K562 (cell line): ENCODE measurements at regions not wholly inside any gene's neighbourhood (a gene's known extent, or its start where the extent isn't known, plus 50 kb on each side); places are given as distances from the start of the nearest gene placed in this dataset.

Source experiments
- BCLAF1 ChIP-seq, 2 experiments: fragments of 450-650 bp in 1 of 2; IDR thresholded peaks; 2 replicates each; pipeline ENCODE4 v1.6.1; 2011 to 2017; ENCODE audit warnings: low read depth in 2 of 2, antibody characterized with exemption in 1 of 2, borderline replicate concordance in 1 of 2, low read length in 1 of 2, mild to moderate bottlenecking in 1 of 2, mixed read lengths in 1 of 2; ENCODE audit not compliant: control insufficient read depth in 1 of 2
- BMI1 ChIP-seq: fragments of 150-350 bp; IDR thresholded peaks from 2 replicates; pipeline ENCODE4 v1.6.1; 2014; ENCODE audit warnings: low read length
- CTCF ChIP-seq, 3 experiments: IDR thresholded peaks in 2 of 3; conservative IDR thresholded peaks in 1 of 3; 2 replicates each; pipeline ENCODE4 v1.5.1; 2011 to 2012; ENCODE audit warnings: low read length in 3 of 3, mild to moderate bottlenecking in 3 of 3, control low read depth in 2 of 3, improper control_type of control experiment in 1 of 3, inconsistent platforms in 1 of 3, low read depth in 1 of 3, mixed read lengths in 1 of 3, moderate library complexity in 1 of 3; ENCODE audit not compliant: insufficient read depth in 2 of 3
- MYC ChIP-seq, 2 experiments: fragments of 250-450 bp in 1 of 2; sonication (Bioruptor Pico) in 1 of 2; IDR thresholded peaks; 2 replicates each; pipeline versions ENCODE4 v1.5.1 to v1.6.1; 2012 to 2021; ENCODE audit warnings: low read depth in 2 of 2, borderline replicate concordance in 1 of 2, improper control_type of control experiment in 1 of 2, low read length in 1 of 2, mild to moderate bottlenecking in 1 of 2, moderate library complexity in 1 of 2
- NFE2L1 ChIP-seq: fragments of 450-650 bp; IDR thresholded peaks from 2 replicates; pipeline ENCODE4 v1.6.1; 2016; ENCODE audit warnings: missing genetic modification characterization, low read depth, mild to moderate bottlenecking, missing compliant biosample characterization, moderate library complexity, borderline replicate concordance
- NR0B1 ChIP-seq: fragments of 450-650 bp; IDR thresholded peaks from one replicate; pipeline ENCODE4 v1.6.1; 2018; ENCODE audit warnings: mild to moderate bottlenecking, moderate library complexity; ENCODE audit not compliant: partially characterized antibody
- POLR2A ChIP-seq: fragments of 450-650 bp; conservative IDR thresholded peaks from 2 replicates; pipeline ENCODE4 v1.6.1; 2016
- SMAD3 ChIP-seq: fragments of 450-650 bp; formaldehyde crosslinking; conservative IDR thresholded peaks from 2 replicates; pipeline ENCODE4 v1.4.0; 2020; ENCODE audit warnings: mild to moderate bottlenecking
- SMC3 ChIP-seq: conservative IDR thresholded peaks from 2 replicates; pipeline ENCODE4 v1.6.1; 2011; ENCODE audit warnings: low read depth, low read length, improper control_type of control experiment; ENCODE audit not compliant: insufficient read depth
- TFE3 ChIP-seq: fragments of 450-650 bp; formaldehyde crosslinking; IDR thresholded peaks from 2 replicates; pipeline ENCODE4 v1.4.0; 2020; ENCODE audit warnings: mild to moderate bottlenecking, mixed read lengths
- ZNF174 ChIP-seq: fragments of 250-450 bp; sonication (Bioruptor Pico); IDR thresholded peaks from 2 replicates; pipeline ENCODE4 v1.4.0; 2020; ENCODE audit warnings: mild to moderate bottlenecking
- ZNF766 ChIP-seq: fragments of 200-800 bp; sonication (Bioruptor generic); conservative IDR thresholded peaks from 2 replicates; pipeline ENCODE4 v1.6.1; 2016; ENCODE audit warnings: missing genetic modification characterization, missing compliant biosample characterization

GRCh38 chr2:120889936-120890335 lies 154.3 kb downstream of the GLI2 start:
- no peak for TF ChIP-seq NFE2L1 (tag)
- TF ChIP-seq SMC3: no peak
- no peak for TF ChIP-seq CTCF (IDR thresholded peaks at IDR 0.05 in 2 of 3, conservative IDR thresholded peaks at IDR 0.05 in 1 of 3; ENCODE audit: insufficient read depth in 2 of 3, low read depth in 1 of 3, low read length in 3 of 3)
- TF ChIP-seq SMAD3 (CRISPR knock-in tag): no peak
- no peak for TF ChIP-seq TFE3 (CRISPR knock-in tag)
- no peak for TF ChIP-seq NR0B1
- TF ChIP-seq POLR2A: no peak
- no peak for TF ChIP-seq ZNF766
- no peak for TF ChIP-seq MYC (IDR thresholded peaks at IDR 0.05; ENCODE audit: low read depth, low read length)
- no peak for TF ChIP-seq MYC (CRISPR knock-in tag; IDR thresholded peaks at IDR 0.05; ENCODE audit: borderline replicate concordance, low read depth)
- TF ChIP-seq ZNF174: no peak
- TF ChIP-seq BMI1: no peak
- no peak for TF ChIP-seq BCLAF1 (IDR thresholded peaks at IDR 0.05; ENCODE audit: borderline replicate concordance in 1 of 2, control insufficient read depth in 1 of 2, low read depth in 2 of 2, low read length in 1 of 2)
